AG04450 (cell line): ENCODE measurements at regions not wholly inside any gene's neighbourhood (a gene's known extent, or its start where the extent isn't known, plus 50 kb on each side); places are given as distances from the start of the nearest gene placed in this dataset.

Source experiments
- CTCF ChIA-PET: fragments of 300-600, 350-600 bp; formaldehyde crosslinking; extraction: SDS; loops from one replicate; lab custom pipeline; 2022; ENCODE audit warnings: antibody characterized with exemption, inconsistent platforms; lab: Charles Lee
- POLR2A ChIA-PET: fragments of 350-600 bp; formaldehyde crosslinking; extraction: SDS; loops from one replicate; lab custom pipeline; 2021; ENCODE audit warnings: antibody characterized with exemption, inconsistent platforms; lab: Yijun Ruan, JAX
- DNase-seq: peaks from one replicate; pipeline ENCODE4 v3.0.0-alpha.2; 2011; ENCODE audit warnings: low read depth, low spot score
- H3K27ac ChIP-seq: one replicate; pipeline ENCODE4 v1.5.1; 2012; ENCODE audit warnings: low read depth, low read length, control low read depth
- H3K27me3 ChIP-seq: one replicate; pipeline ENCODE4 v1.6.0; 2012; ENCODE audit warnings: low read length; ENCODE audit not compliant: control insufficient read depth, insufficient read depth
- H3K4me3 ChIP-seq: 2 replicates; pipeline ENCODE4 v1.5.1; 2011; ENCODE audit warnings: mild to moderate bottlenecking, low read depth, low read length, control low read depth
- H3K9me3 ChIP-seq: 2 replicates; pipeline ENCODE4 v1.5.1; 2012; ENCODE audit warnings: low read length; ENCODE audit not compliant: control insufficient read depth, insufficient read depth
- TF ChIP-seq, protein P1 (sequence below): IDR thresholded peaks from 2 replicates; pipeline ENCODE4 v1.5.1; 2011; ENCODE audit warnings: low read depth, low read length, control low read depth, inconsistent platforms

- Histone ChIP-seq H3K27ac (peak overlapping the region; percentile 77), H3K4me3 (no peak overlapping the region), H3K9me3 (peaks cover 4% of the 10 kb centered on the region; the same call in 1 of the 2 replicates), H3K27me3 (no peaks in the 10 kb centered on the region)
- DNase-seq: no peak
- TF ChIP-seq, protein P1, sequence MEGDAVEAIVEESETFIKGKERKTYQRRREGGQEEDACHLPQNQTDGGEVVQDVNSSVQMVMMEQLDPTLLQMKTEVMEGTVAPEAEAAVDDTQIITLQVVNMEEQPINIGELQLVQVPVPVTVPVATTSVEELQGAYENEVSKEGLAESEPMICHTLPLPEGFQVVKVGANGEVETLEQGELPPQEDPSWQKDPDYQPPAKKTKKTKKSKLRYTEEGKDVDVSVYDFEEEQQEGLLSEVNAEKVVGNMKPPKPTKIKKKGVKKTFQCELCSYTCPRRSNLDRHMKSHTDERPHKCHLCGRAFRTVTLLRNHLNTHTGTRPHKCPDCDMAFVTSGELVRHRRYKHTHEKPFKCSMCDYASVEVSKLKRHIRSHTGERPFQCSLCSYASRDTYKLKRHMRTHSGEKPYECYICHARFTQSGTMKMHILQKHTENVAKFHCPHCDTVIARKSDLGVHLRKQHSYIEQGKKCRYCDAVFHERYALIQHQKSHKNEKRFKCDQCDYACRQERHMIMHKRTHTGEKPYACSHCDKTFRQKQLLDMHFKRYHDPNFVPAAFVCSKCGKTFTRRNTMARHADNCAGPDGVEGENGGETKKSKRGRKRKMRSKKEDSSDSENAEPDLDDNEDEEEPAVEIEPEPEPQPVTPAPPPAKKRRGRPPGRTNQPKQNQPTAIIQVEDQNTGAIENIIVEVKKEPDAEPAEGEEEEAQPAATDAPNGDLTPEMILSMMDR: no peak
- POLR2A ChIA-PET: interaction anchor here (0.5 to 1.0 kb wide), 2 partner anchors 25 to 33 kb away, joined by 3 read pairs; no protein-coding TSS in a partner anchor
- CTCF ChIA-PET: interaction anchor here (0.6 to 2.0 kb wide), 4 partner anchors 10 to 115 kb away, joined by 3 to 9 read pairs (median 5); no protein-coding TSS in a partner anchor
These were observed 142.8 kb downstream of the SCARB1 start for GRCh38 chr12:124720681-124721500.

DNA sequence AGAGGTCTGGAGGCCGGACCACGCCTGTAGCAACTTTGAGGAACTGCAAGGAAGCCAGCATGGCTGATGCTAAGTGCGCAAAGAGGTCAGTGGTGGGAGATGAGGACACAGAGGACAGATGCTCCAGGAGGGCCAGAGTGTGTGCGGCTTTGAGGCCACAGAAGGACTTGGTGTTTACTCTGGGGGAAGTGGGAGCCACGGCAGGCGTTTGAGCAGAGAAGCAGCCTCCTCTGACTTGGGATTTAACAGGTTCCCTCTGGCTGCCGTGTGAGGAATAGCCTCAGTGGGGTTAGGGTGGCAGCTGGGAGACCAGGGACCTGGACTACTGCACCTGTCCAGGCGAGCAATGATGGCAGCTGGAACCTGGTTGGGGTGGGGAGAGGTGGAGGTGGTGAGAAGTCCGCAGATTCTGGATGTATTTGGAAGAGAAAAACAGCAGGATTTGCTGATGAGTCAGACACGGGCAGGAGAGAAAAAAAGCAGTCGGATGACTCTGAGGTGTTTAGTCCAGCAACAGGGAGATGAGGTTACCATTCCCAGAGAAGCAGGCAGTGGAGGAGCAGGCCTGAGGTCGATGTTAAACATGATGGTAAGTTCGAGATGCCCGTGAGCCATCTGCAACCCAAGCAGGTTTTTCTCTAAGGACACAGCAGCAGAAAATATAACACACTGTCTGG is 143.5 kb downstream of the SCARB1 start:
- ChIA-PET CTCF (interaction anchor here (1.6 to 2.0 kb wide), 2 partner anchors 10 to 11 kb away, joined by 5 to 9 read pairs; no protein-coding TSS in a partner anchor), POLR2A (interaction anchor here (0.5 to 1.0 kb wide), 2 partner anchors 26 to 32 kb away, joined by 3 read pairs; no protein-coding TSS in a partner anchor)
- Histone ChIP-seq H3K4me3 (no peak overlapping the region), H3K27ac (peak overlapping the region; percentile 77), H3K9me3 (peaks cover 4% of the 10 kb centered on the region; the same call in 1 of the 2 replicates), H3K27me3 (no peaks in the 10 kb centered on the region)
- TF ChIP-seq, protein P1: peak; percentile 43
- DNase-seq: no peak

- Histone ChIP-seq H3K27me3 (no peaks in the 10 kb centered on the region), H3K4me3 (no peak overlapping the region), H3K27ac (no peak overlapping the region), H3K9me3 (peaks cover 8% of the 10 kb centered on the region; the same call in 1 of the 2 replicates)
- DNase-seq: no peak
- TF ChIP-seq, protein P1: no peak
- POLR2A ChIA-PET: no interaction called here
- CTCF ChIA-PET: interaction anchor here (0.8 kb wide), 1 partner anchor 8 kb away, joined by 4 read pairs; no protein-coding TSS in a partner anchor
These were observed 144.4 kb downstream of the SCARB1 start for GRCh38 chr12:124719231-124719630.

DNA sequence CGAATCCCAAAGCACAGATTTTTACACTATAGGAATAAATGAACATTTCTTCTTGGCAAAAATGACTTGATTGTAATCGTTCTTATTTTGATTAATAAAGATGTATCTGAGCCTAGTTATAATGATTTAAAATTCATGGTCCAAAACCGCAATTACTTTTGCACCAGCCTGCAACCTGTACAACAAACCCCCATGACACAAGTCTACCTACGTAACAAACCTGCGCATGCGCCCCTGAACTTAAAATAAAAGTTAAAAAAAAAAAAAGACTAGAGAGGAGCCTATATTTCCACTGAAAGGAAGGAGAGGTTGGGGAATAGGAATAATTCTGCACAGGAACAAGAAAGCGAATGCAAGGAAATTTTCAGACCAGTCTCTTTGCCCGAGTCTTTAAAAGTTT is 145.2 kb downstream of the SCARB1 start:
- H3K27ac ChIP-seq: no peak overlapping the region
- peaks cover 11% of the 10 kb centered on the region; the same call in 1 of the 2 replicates for H3K9me3 ChIP-seq
- ChIA-PET CTCF (interaction anchor here (0.8 kb wide), 1 partner anchor 9 kb away, joined by 4 read pairs; no protein-coding TSS in a partner anchor), POLR2A (no interaction called here)
- TF ChIP-seq, protein P1: no peak
- no peaks in the 10 kb centered on the region for H3K27me3 ChIP-seq
- H3K4me3 ChIP-seq: no peak overlapping the region
- DNase-seq: no peak
